Effector memory CD8-positive, alpha-beta T cell (primary cell): ENCODE measurements at regions not wholly inside any gene's neighbourhood (a gene's known extent, or its start where the extent isn't known, plus 50 kb on each side); places are given as distances from the start of the nearest gene placed in this dataset.

ENCODE experiments used
- ATAC-seq: fragments of 150-1000 bp; cut with Tn5 transposase; replicated peaks from 2 replicates; pipeline ENCODE4 v1.10.0; 2021; ENCODE audit warnings: mild to moderate bottlenecking, moderate library complexity
- DNase-seq, 3 experiments: peaks; one replicate each; pipeline ENCODE4 v3.0.0; 2021
- H3K27ac Mint-ChIP-seq, 2 donors: one replicate each; pipeline ENCODE4 v1.8.0; 2022; ENCODE audit warnings: mild to moderate bottlenecking in 2 of 2, mixed read lengths in 2 of 2, moderate library complexity in 2 of 2
- H3K27me3 Mint-ChIP-seq, 2 donors: one replicate each; pipeline ENCODE4 v1.8.0; 2022; ENCODE audit warnings: mixed read lengths in 2 of 2
- H3K36me3 Mint-ChIP-seq: one replicate; pipeline ENCODE4 v1.8.0; 2022; ENCODE audit warnings: mild to moderate bottlenecking, moderate library complexity, mixed read lengths; ENCODE audit not compliant: insufficient read depth
- H3K4me1 Mint-ChIP-seq, 2 donors: one replicate each; pipeline ENCODE4 v1.8.0; 2022; ENCODE audit warnings: low read depth in 2 of 2, mixed read lengths in 2 of 2
- H3K4me3 Mint-ChIP-seq, 2 donors: one replicate each; pipeline ENCODE4 v1.8.0; 2022; ENCODE audit warnings: mild to moderate bottlenecking in 2 of 2, mixed read lengths in 2 of 2, moderate library complexity in 2 of 2
- H3K9me3 Mint-ChIP-seq, 2 donors: one replicate each; pipeline ENCODE4 v1.8.0; 2022; ENCODE audit warnings: mixed read lengths in 2 of 2

DNA sequence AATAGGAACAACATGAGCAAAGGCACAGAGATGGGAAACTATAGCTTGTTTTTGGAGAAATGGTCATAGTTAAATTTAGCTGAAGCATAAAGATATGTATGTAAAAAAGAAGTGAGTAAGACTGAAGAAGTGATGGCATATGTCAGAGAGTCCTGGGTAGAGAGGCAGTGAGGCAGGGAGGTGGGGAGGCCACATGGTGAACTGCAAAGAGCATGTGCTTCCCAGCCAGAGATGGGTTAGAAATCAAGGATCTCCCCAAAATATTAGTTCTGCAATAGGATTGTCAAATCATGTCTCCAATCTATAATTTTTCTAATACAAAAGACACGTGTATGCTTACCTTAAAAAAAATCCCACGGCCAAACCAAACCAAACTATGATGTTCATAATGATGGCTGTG, 82.1 kb upstream of the STXBP6 start:
- no peaks in the 10 kb centered on the region for H3K9me3 Mint-ChIP-seq
- peaks cover 51 to 66% of the 10 kb centered on the region in 2 donors for H3K27me3 Mint-ChIP-seq
- DNase-seq (no peak), ATAC-seq (no peak)
- H3K27ac Mint-ChIP-seq: no peak overlapping the region
- H3K4me1 Mint-ChIP-seq: peaks cover 7 to 8% of the 10 kb centered on the region in 2 donors
- H3K36me3 Mint-ChIP-seq: no peaks in the 10 kb centered on the region
- H3K4me3 Mint-ChIP-seq: no peak overlapping the region

DNA sequence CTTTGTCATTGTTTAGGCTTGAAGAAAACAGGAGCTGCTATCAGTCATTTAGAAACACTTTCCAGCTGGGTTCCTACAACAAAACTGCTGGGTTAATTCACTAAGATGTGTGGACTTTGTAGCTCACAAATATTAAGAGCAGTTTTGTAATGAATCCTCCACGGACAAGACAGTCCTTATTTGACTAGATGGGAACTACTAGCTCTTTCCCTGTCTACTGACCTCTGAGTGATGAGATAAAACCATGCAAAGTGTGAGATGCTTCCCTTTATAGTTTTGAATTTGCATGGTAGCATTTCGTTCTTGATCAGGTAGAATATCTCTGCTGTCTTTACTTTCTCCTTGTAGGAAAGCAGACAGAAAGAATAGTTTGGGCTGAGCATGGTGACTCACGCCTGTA, 72.9 kb upstream of the STXBP6 start:
- ATAC-seq (no peak), DNase-seq (no peak)
- H3K4me3 Mint-ChIP-seq: no peak overlapping the region
- H3K4me1 Mint-ChIP-seq: no peaks in the 10 kb centered on the region
- peaks cover 7 to 16% of the 10 kb centered on the region in 2 donors for H3K27me3 Mint-ChIP-seq
- no peaks in the 10 kb centered on the region for H3K36me3 Mint-ChIP-seq
- H3K9me3 Mint-ChIP-seq: no peaks in the 10 kb centered on the region
- no peak overlapping the region for H3K27ac Mint-ChIP-seq

DNA sequence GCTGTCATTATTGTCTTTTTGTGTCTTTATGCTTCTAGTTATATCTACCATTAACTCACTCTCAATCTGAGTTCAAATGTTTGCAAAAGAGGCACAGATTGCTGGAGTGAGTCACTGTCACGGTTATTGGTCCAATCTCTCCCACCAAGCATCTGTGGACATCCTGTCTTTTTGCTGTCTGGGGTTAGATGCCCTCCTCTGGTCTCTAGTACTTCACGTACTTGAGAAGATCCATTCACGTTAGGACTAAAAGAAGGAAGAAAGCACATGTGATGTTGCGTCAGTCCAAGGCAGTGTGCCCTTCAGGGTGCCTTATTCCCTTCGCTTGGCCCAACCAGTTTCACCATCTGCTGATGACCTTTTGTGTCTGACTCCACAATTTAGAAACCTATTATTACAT, 72.3 kb upstream of the STXBP6 start:
- ATAC-seq: no peak
- Mint-ChIP-seq H3K4me3 (no peak overlapping the region), H3K27me3 (peaks cover 5 to 19% of the 10 kb centered on the region in 2 donors), H3K27ac (no peak overlapping the region), H3K9me3 (no peaks in the 10 kb centered on the region), H3K4me1 (no peaks in the 10 kb centered on the region), H3K36me3 (no peaks in the 10 kb centered on the region)
- no peak for DNase-seq

DNA sequence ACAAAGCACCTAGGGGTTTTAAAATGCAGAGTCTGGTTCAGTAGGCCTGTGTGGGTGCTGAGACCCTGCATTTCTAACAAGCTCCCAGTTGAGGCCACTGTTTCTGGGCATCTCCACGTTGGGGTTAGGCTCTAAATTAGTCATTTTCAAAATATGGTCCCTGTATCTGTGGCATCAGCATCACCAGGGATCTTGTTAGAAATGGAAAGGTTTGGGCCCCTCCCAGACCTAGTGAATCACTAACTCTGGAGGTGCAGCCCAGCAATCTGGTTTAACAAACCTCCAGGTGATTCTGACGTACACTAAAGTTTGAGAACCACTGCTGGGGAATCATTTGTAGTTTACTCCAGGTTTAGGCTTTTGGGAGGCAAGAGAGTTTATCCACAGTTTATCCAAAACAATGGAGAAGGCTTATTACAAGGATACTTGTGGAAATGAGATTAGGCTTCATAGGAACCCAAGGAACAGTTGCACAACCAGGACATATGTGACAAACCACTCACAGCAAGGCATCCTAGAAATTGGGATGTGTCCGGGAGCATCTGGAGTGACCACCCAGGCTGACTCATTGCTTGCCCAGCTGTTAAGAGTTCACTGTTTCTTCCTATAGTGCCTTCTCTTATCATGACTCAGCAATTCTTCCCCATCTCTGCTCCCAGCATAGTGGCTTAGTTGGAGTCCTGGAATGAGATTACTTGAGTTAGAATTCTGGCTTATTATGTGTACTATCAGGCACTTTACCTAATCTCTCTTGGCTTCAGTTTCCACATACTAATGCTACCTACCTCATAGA, 71.6 kb upstream of the STXBP6 start:
- Mint-ChIP-seq H3K4me1 (no peaks in the 10 kb centered on the region), H3K4me3 (no peak overlapping the region), H3K9me3 (no peaks in the 10 kb centered on the region), H3K36me3 (no peaks in the 10 kb centered on the region), H3K27ac (no peak overlapping the region), H3K27me3 (peaks cover 5 to 19% of the 10 kb centered on the region in 2 donors)
- no peak for DNase-seq
- ATAC-seq: no peak

DNA sequence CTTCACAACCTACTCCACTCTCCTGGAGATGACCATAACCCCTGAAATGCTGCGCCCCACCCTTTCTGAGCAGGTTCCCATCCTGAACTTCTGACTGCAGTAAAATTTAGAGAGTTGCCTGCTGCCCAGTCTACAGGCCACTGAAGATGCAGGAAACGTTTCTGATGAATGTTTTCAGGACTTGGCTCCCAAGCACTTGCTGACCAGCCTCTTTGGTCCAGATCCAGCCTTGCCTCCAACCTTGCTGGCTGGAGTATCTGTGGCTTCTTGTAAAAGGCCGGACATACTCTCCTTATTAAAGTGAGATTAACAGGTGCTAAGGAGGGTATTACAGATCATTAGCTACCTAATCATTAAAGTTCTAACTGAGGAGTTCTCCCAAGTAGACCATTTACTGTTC, 70.3 kb upstream of the STXBP6 start:
- no peaks in the 10 kb centered on the region for H3K4me1 Mint-ChIP-seq
- peaks cover 8 to 23% of the 10 kb centered on the region in 2 donors for H3K27me3 Mint-ChIP-seq
- no peak for DNase-seq
- no peak overlapping the region for H3K27ac Mint-ChIP-seq
- H3K4me3 Mint-ChIP-seq: no peak overlapping the region
- no peaks in the 10 kb centered on the region for H3K9me3 Mint-ChIP-seq
- H3K36me3 Mint-ChIP-seq: no peaks in the 10 kb centered on the region
- no peak for ATAC-seq

DNA sequence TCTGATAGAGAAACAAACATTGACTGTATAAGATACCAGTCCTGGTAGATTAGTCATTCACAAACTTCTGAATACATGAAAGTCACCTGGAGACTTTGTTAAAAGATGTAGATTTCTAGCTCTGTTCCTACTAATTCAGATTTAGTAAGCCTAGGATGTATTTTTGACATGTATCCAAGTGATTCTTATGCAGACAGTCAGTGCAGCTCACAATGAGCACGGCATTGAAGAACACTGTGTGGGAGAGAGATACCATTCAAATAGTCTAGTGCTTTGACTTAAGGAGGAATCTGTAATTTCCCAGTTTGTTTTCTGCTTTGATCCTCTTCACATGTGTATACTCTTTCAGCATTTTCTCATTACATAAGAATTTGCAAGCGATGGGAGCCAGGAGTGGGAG, 68.7 kb upstream of the STXBP6 start:
- DNase-seq (no peak), ATAC-seq (no peak)
- Mint-ChIP-seq H3K9me3 (no peaks in the 10 kb centered on the region), H3K4me1 (no peaks in the 10 kb centered on the region), H3K27me3 (peaks cover 14 to 39% of the 10 kb centered on the region in 2 donors), H3K4me3 (no peak overlapping the region), H3K27ac (no peak overlapping the region), H3K36me3 (no peaks in the 10 kb centered on the region)

DNA sequence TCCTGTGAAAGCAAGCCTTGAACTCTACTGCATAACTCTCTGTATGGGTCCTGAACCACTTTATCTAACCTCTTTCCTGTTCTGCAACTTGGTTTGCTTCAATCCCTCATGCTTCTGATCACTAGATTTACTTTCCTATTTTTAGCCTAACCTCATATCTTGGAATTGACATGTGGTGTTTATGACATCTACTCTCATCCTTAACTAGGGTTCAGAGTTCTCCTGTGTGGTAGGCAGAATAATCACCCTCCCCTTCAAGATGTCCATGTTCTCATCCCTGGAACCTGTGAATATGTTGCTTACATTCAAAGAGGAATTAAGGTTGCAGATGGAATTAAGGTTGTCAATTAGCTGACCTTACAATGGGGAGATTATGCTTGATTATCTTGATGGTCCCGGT, 67.4 kb upstream of the STXBP6 start:
- Mint-ChIP-seq H3K4me3 (no peak overlapping the region), H3K27me3 (peaks cover 21 to 46% of the 10 kb centered on the region in 2 donors), H3K27ac (no peak overlapping the region), H3K36me3 (no peaks in the 10 kb centered on the region), H3K4me1 (no peaks in the 10 kb centered on the region), H3K9me3 (no peaks in the 10 kb centered on the region)
- DNase-seq (no peak), ATAC-seq (no peak)

DNA sequence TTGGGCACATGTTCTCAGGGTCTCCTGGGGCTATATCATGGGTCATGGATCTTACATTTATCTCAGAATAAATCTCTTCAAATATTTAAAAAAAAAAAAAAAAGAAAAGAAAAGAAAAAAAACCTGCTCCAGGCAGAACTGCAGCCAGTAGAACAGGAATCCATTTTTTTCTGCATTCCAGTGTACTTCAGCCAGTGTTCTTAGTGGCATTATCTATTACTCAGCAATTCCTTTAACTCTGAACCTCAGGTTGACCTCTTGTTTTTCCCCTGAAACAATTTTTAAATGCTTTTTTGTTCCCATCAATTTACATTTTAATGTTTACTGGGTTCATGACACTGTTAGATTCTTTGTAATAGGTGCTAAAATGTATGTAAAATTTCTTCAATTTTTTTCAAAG, 66.7 kb upstream of the STXBP6 start:
- Mint-ChIP-seq H3K36me3 (no peaks in the 10 kb centered on the region), H3K4me1 (no peaks in the 10 kb centered on the region), H3K27ac (no peak overlapping the region), H3K4me3 (no peak overlapping the region), H3K27me3 (peaks cover 21 to 49% of the 10 kb centered on the region in 2 donors), H3K9me3 (no peaks in the 10 kb centered on the region)
- DNase-seq: no peak
- ATAC-seq: no peak

DNA sequence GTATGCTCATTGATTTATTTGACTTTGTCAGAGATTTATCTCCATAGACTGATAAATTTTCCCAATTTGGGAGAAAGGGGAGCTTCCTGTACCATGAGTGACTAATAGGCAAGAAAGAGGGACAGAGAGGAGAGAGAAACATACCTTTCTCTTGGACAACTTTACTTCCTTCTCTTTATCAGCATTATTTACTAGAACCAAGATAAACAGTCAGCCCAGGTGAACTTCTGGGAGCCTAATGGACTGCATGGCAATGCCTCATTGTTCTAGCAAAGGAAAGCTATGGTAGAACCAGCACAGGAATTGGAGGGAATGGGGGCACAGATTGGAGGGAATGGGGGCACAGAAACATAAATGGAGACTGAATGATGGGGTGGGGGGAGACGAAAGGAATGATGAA, 63.4 kb upstream of the STXBP6 start:
- no peak overlapping the region for H3K27ac Mint-ChIP-seq
- H3K9me3 Mint-ChIP-seq: no peaks in the 10 kb centered on the region
- no peaks in the 10 kb centered on the region for H3K36me3 Mint-ChIP-seq
- no peak overlapping the region for H3K4me3 Mint-ChIP-seq
- H3K4me1 Mint-ChIP-seq: no peaks in the 10 kb centered on the region
- peaks cover 45 to 51% of the 10 kb centered on the region in 2 donors for H3K27me3 Mint-ChIP-seq
- DNase-seq (no peak), ATAC-seq (no peak)

DNA sequence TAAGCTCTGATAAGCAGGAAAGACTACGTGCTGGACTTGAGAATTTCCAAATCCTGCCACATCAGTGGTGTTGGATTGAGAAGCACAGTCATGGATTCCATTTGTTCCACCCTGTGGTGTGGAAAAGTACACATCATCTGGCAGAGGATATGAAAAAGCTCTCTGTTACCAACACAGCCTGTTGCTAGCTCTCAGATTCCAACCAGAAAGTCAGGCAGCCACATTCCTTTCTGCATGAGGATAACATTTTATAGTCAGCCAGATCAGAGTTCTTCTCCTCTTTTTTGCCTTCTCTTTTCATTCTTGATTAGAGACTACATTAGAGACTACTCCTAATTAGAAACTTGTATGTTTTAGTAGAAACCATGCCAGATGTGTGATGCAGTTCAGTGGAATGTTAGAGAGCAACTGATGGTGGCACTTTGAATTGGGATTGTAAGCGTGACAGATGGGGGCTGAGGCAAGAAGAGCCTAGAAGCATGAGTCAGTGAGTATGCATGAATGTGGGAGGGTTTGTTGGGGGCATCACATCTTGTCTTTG, 61.2 kb upstream of the STXBP6 start:
- no peak for ATAC-seq
- Mint-ChIP-seq H3K4me3 (no peak overlapping the region), H3K9me3 (no peaks in the 10 kb centered on the region), H3K36me3 (no peaks in the 10 kb centered on the region), H3K27me3 (peaks cover 46 to 59% of the 10 kb centered on the region in 2 donors), H3K4me1 (no peaks in the 10 kb centered on the region), H3K27ac (no peak overlapping the region)
- no peak for DNase-seq

DNA sequence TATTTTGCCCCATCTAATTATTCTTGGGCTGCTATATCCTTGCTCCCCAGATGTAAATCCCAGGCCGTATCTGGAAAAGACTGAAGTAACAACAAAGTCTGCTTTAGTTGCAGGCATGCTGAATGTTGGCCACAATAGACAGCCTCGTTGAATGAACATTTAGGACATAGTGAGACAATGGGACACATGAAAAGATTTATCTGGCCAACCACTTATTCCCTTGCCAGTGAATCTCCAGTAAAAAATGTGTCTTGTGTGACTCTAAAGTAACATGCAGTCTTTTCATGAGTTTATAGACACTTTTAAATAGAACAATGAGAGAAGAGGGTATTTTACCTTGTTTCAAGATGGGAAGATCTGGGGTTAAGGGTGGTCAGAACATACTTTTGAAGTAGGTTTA, 60.2 kb upstream of the STXBP6 start:
- H3K36me3 Mint-ChIP-seq: no peaks in the 10 kb centered on the region
- no peak overlapping the region for H3K27ac Mint-ChIP-seq
- H3K27me3 Mint-ChIP-seq: peaks cover 49 to 63% of the 10 kb centered on the region in 2 donors
- no peaks in the 10 kb centered on the region for H3K9me3 Mint-ChIP-seq
- no peak overlapping the region for H3K4me3 Mint-ChIP-seq
- no peaks in the 10 kb centered on the region for H3K4me1 Mint-ChIP-seq
- DNase-seq: no peak
- no peak for ATAC-seq

DNA sequence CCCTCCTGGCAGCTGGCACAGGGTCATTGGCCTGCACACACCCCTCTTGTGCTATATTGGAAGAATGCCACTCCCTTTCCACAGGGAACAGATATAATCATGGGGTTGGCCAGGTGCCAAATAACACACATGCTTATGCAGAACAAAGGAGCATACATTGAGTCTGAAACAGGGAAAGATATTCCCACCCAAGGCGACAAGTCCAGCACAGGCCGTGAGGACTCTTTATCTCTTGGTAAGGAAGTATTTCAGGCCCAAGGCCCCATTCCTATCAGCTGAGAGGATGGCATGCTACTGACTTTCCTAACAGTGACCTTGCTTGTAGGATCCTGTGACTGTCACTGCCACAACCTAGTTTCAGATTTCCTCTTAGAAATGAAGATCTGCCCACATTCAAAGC, 59.0 kb upstream of the STXBP6 start:
- no peak overlapping the region for H3K4me3 Mint-ChIP-seq
- DNase-seq (no peak), ATAC-seq (no peak)
- H3K36me3 Mint-ChIP-seq: no peaks in the 10 kb centered on the region
- H3K4me1 Mint-ChIP-seq: no peaks in the 10 kb centered on the region
- peaks cover 49 to 63% of the 10 kb centered on the region in 2 donors for H3K27me3 Mint-ChIP-seq
- H3K9me3 Mint-ChIP-seq: no peaks in the 10 kb centered on the region
- H3K27ac Mint-ChIP-seq: no peak overlapping the region

DNA sequence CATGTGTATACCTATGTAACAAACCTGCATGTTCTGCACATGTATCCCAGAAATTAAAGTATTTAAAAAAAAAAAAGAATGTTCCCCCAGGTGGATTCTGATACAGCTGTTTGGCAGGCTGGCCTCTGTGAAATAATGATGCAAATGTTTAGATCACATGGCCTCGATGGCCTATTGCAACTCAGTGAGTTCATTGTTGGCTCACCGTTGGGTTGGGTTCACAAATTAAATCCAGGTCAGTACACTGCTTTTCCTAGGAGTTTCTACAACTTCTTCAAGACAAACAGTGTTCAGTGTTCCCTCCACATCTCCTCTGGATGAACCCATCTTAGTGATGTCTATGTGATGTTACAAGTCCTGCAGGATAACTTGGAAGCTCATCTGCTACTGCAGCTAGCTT, 58.3 kb upstream of the STXBP6 start:
- DNase-seq (no peak), ATAC-seq (no peak)
- Mint-ChIP-seq H3K4me3 (no peak overlapping the region), H3K36me3 (no peaks in the 10 kb centered on the region), H3K4me1 (no peaks in the 10 kb centered on the region), H3K27me3 (peaks cover 45 to 57% of the 10 kb centered on the region in 2 donors), H3K27ac (no peak overlapping the region), H3K9me3 (no peaks in the 10 kb centered on the region)

DNA sequence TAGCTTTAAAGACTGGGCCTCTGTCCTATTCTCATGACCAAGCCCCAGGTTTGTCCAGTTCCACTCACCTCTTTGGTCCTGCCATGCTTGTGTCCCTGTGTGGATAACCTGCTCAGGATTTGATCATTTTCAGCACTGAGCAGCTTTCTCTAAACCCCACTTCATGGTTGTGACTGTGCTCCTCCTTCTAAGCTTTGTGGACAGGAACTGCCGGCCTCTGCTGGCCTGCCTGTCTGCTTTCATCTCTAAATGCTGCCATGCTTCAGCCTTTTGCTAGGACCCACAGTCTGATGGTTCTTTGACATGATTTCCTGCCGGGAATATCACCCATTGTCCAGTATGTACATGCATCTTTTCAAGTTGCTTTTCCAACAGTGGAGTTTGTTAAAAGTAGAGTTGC, 53.9 kb upstream of the STXBP6 start:
- Mint-ChIP-seq H3K27ac (no peak overlapping the region), H3K4me3 (no peak overlapping the region), H3K36me3 (no peaks in the 10 kb centered on the region), H3K27me3 (peaks cover 22 to 46% of the 10 kb centered on the region in 2 donors), H3K4me1 (no peaks in the 10 kb centered on the region), H3K9me3 (no peaks in the 10 kb centered on the region)
- DNase-seq (no peak), ATAC-seq (no peak)
